DND-41 (cell line): ENCODE measurements at regions not wholly inside any gene's neighbourhood (a gene's known extent, or its start where the extent isn't known, plus 50 kb on each side); places are given as distances from the start of the nearest gene placed in this dataset.

Source experiments
- ATAC-seq: fragments of 200-7000 bp; cut with Tn5 transposase; 3 replicates; pipeline ENCODE4 v1.9.1; 2021; ENCODE audit warnings: low read depth; ENCODE audit not compliant: insufficient read depth
- DNase-seq: peaks from one replicate; pipeline ENCODE4 v3.0.0-alpha.2; 2020
- H2AFZ ChIP-seq: 2 replicates; pipeline ENCODE4 v1.6.0; 2012; ENCODE audit warnings: low read depth, low read length
- H3K27ac ChIP-seq: 2 replicates; pipeline ENCODE4 v1.5.1; 2012; ENCODE audit warnings: low read length, inconsistent platforms
- H3K27me3 ChIP-seq: fragments of 200-600 bp; sonication (generic); 2 replicates; pipeline ENCODE4 v1.6.0; 2012; ENCODE audit warnings: low read length, mild to moderate bottlenecking, inconsistent platforms; ENCODE audit not compliant: insufficient read depth, poor library complexity
- H3K36me3 ChIP-seq: 2 replicates; pipeline ENCODE4 v1.5.1; 2012; ENCODE audit warnings: low read length, inconsistent platforms; ENCODE audit not compliant: insufficient read depth
- H3K4me1 ChIP-seq: 2 replicates; pipeline ENCODE4 v1.5.1; 2012; ENCODE audit warnings: mild to moderate bottlenecking, low read length; ENCODE audit not compliant: insufficient read depth
- H3K4me2 ChIP-seq: 2 replicates; pipeline ENCODE4 v1.6.0; 2012; ENCODE audit warnings: mild to moderate bottlenecking, moderate library complexity, low read length, inconsistent platforms; ENCODE audit not compliant: insufficient read depth
- H3K4me3 ChIP-seq, 2 experiments: fragments of 200-600 bp in 1 of 2; shearing (Covaris generic) in 1 of 2; 2 replicates each; pipeline ENCODE4 v1.5.1; 2012 to 2016; ENCODE audit warnings: inconsistent platforms in 2 of 2, low read length in 2 of 2, mild to moderate bottlenecking in 2 of 2, low read depth in 1 of 2, moderate library complexity in 1 of 2
- H3K79me2 ChIP-seq: 2 replicates; pipeline ENCODE4 v1.6.0; 2012; ENCODE audit warnings: low read length, inconsistent platforms; ENCODE audit not compliant: insufficient read depth
- H3K9ac ChIP-seq: 2 replicates; pipeline ENCODE4 v1.6.0; 2012; ENCODE audit warnings: low read depth, mild to moderate bottlenecking, inconsistent platforms, low read length, moderate library complexity
- H3K9me3 ChIP-seq: 2 replicates; pipeline ENCODE4 v1.5.1; 2012; ENCODE audit warnings: low read length, moderate library complexity, mild to moderate bottlenecking, inconsistent platforms; ENCODE audit not compliant: insufficient read depth, severe bottlenecking
- H4K20me1 ChIP-seq: 2 replicates; pipeline ENCODE4 v1.6.0; 2012; ENCODE audit warnings: low read length; ENCODE audit not compliant: insufficient read depth
- EZH2 ChIP-seq: IDR thresholded peaks from 3 replicates; pipeline ENCODE4 v1.6.1; 2012; ENCODE audit warnings: borderline replicate concordance, low read depth, mild to moderate bottlenecking, moderate library complexity, low read length, inconsistent platforms; ENCODE audit not compliant: severe bottlenecking
- TF ChIP-seq, protein P1 (sequence below): IDR thresholded peaks from 2 replicates; pipeline ENCODE4 v1.5.1; 2012; ENCODE audit warnings: borderline replicate concordance, low read length, moderate library complexity, mild to moderate bottlenecking; ENCODE audit not compliant: poor library complexity, severe bottlenecking; ENCODE audit errors: extremely low read depth

DNA sequence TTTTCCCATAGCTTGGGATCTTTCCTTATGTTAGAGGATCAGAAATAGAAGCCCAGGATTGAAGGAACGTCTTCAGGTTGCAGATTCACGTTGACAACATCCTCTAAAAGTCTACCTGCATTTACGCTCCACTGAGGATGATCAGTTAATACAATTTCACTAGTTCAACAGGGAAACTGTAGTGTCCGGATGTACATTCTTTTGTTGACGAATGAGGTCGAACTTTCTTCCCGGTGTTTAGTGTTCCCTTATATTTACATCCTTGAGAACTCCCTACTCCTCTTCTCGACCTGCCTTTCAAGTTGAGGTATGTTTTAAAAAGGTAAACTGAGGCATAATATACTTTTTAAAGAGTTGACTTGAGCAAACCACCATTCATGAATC is 74.8 kb downstream of the SIK1 start:
- Histone ChIP-seq H3K79me2 (no peaks in the 10 kb centered on the region), H3K4me3 (no peak overlapping the region), H2AFZ (no peak overlapping the region), H4K20me1 (no peaks in the 10 kb centered on the region), H3K9me3 (no peaks in the 10 kb centered on the region), H3K27ac (no peak overlapping the region), H3K4me1 (no peaks in the 10 kb centered on the region), H3K27me3 (no peaks in the 10 kb centered on the region), H3K9ac (no peak overlapping the region), H3K36me3 (no peaks in the 10 kb centered on the region), H3K4me2 (no peak overlapping the region)
- TF ChIP-seq EZH2, result no peak
- TF ChIP-seq, protein P1, sequence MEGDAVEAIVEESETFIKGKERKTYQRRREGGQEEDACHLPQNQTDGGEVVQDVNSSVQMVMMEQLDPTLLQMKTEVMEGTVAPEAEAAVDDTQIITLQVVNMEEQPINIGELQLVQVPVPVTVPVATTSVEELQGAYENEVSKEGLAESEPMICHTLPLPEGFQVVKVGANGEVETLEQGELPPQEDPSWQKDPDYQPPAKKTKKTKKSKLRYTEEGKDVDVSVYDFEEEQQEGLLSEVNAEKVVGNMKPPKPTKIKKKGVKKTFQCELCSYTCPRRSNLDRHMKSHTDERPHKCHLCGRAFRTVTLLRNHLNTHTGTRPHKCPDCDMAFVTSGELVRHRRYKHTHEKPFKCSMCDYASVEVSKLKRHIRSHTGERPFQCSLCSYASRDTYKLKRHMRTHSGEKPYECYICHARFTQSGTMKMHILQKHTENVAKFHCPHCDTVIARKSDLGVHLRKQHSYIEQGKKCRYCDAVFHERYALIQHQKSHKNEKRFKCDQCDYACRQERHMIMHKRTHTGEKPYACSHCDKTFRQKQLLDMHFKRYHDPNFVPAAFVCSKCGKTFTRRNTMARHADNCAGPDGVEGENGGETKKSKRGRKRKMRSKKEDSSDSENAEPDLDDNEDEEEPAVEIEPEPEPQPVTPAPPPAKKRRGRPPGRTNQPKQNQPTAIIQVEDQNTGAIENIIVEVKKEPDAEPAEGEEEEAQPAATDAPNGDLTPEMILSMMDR, result no peak
- no peak for DNase-seq
- ATAC-seq, result no peak

DNA sequence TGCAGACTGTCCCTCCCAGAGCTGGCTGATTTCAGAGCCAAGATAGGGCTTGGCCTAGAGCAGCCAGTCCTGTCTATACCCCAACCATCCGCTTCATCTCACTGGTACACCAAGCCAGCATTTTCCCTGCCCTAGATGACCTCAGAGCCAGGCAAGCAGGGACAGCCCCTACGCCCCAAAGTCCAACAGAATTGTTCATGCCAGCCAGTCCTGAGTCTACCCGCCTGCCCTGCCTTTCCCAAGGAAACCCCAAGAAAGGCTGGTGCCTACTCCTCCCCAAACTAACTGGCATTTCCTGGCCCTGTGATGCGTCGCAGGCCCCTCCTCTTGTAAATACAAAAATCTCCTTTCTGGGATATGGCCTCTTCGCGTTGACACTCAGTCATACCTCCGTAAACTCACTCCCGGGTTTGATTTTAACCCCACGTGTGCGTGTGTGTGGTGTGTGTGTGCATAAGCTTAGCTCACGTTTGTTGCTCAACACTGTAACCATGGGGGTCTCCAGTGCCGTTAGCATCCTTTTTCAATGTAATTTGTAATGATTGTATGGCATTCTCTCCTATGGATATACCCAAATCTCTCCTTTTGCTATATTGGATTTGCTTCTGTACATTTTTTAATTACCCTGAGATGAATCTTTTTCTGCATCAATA is 75.3 kb downstream of the SIK1 start:
- no peaks in the 10 kb centered on the region for H3K27me3 ChIP-seq
- peaks cover 1% of the 10 kb centered on the region; the same call in 1 of the 2 replicates for H3K4me1 ChIP-seq
- H3K36me3 ChIP-seq, result no peaks in the 10 kb centered on the region
- H3K27ac ChIP-seq, result no peak overlapping the region
- H2AFZ ChIP-seq, result no peak overlapping the region
- H3K79me2 ChIP-seq, result no peaks in the 10 kb centered on the region
- DNase-seq (no peak), ATAC-seq (no peak)
- no peak overlapping the region for H3K4me2 ChIP-seq
- no peak overlapping the region for H3K4me3 ChIP-seq
- H4K20me1 ChIP-seq, result no peaks in the 10 kb centered on the region
- no peak for TF ChIP-seq EZH2
- TF ChIP-seq, protein P1, result no peak
- H3K9ac ChIP-seq, result no peak overlapping the region
- no peaks in the 10 kb centered on the region for H3K9me3 ChIP-seq

- TF ChIP-seq, protein P1, result no peak
- TF ChIP-seq EZH2, result no peak
- Histone ChIP-seq H3K9ac (no peak overlapping the region), H3K4me1 (peaks cover 11% of the 10 kb centered on the region), H3K79me2 (no peaks in the 10 kb centered on the region), H3K36me3 (no peaks in the 10 kb centered on the region), H3K4me3 (no peak overlapping the region), H3K27me3 (no peaks in the 10 kb centered on the region), H3K9me3 (no peaks in the 10 kb centered on the region), H4K20me1 (no peaks in the 10 kb centered on the region; the same call in 1 of the 2 replicates), H3K27ac (no peak overlapping the region), H3K4me2 (no peak overlapping the region), H2AFZ (no peak overlapping the region)
- ATAC-seq, result no peak
- DNase-seq, result no peak
Observed at GRCh38 chr21:43349644-43350043, 77.3 kb downstream of the SIK1 start.
